Sigmoid colon (tissue), 4 donors: ENCODE measurements at regions not wholly inside any gene's neighbourhood (a gene's known extent, or its start where the extent isn't known, plus 50 kb on each side); places are given as distances from the start of the nearest gene placed in this dataset.
"Not testable (repeated sequence)": the region's sequence is repeated elsewhere in the genome, so short reads cannot be mapped to it uniquely, and the experiment has no call there.

Experiments used
- POLR2AphosphoS5 ChIP-seq, 4 donors: sonication (generic); formaldehyde crosslinking; IDR thresholded peaks; one replicate each; pipeline ENCODE4 v1.6.1; 2017; ENCODE audit warnings: antibody characterized with exemption in 4 of 4
- TF ChIP-seq, protein P1 (sequence below), 4 experiments: fragments of 450-650 bp in 3 of 4; fragments of 200-600 bp in 1 of 4; IDR thresholded peaks; one replicate each; pipeline ENCODE4 v1.5.1; 2016 to 2019; ENCODE audit warnings: antibody characterized with exemption in 4 of 4, mild to moderate bottlenecking in 3 of 4, moderate library complexity in 2 of 4

DNA sequence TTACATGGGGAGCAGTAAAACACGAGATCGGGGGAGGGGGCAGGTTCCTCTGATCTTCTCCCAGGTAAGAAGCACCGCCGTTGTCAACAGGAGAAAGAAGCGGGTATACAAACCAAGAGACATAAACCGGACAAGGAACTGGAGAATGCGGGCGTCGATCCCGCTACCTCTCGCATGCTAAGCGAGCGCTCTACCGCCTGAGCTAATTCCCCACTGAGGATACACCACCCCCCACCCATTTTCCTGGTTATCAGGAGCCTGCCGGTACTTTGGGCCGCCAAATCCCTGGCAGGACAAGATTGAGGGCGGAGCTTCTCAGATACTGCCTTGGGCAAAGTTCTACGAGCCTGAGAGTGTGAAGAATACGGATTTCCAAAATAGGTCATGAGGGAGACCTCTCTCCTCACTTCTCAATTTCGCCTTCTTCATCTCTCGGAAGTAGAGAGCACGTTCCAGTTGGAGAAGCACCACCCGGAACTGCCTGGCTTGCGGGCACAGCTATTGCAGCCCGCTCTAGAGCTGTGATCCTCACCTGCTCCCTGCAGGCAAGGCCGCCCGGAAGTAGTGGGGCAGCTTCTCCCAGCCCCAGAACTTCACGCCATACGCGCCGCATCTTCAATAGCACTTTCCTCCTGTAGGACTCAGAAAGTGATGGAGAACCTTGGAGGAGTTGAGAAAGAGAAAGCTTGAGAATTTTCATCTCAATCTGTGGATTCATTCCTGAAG lies 111.6 kb upstream of the ZNF322 start:
- TF ChIP-seq, protein P1, sequence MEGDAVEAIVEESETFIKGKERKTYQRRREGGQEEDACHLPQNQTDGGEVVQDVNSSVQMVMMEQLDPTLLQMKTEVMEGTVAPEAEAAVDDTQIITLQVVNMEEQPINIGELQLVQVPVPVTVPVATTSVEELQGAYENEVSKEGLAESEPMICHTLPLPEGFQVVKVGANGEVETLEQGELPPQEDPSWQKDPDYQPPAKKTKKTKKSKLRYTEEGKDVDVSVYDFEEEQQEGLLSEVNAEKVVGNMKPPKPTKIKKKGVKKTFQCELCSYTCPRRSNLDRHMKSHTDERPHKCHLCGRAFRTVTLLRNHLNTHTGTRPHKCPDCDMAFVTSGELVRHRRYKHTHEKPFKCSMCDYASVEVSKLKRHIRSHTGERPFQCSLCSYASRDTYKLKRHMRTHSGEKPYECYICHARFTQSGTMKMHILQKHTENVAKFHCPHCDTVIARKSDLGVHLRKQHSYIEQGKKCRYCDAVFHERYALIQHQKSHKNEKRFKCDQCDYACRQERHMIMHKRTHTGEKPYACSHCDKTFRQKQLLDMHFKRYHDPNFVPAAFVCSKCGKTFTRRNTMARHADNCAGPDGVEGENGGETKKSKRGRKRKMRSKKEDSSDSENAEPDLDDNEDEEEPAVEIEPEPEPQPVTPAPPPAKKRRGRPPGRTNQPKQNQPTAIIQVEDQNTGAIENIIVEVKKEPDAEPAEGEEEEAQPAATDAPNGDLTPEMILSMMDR (IDR thresholded peaks at IDR 0.05): not testable (repeated sequence)
- TF ChIP-seq POLR2AphosphoS5 (IDR thresholded peaks at IDR 0.05): not testable (repeated sequence)
